OCI-LY7 (cell line): ENCODE measurements at regions not wholly inside any gene's neighbourhood (a gene's known extent, or its start where the extent isn't known, plus 50 kb on each side); places are given as distances from the start of the nearest gene placed in this dataset.

ENCODE experiments used
- BruUV-seq: library from RNA; stranded (reverse); fragments of 400-500 nt; replicated peaks from 2 replicates; lab custom pipeline; 2021; lab: Mats Ljungman, UMichigan
- CTCF ChIA-PET: fragments of 300-600 bp; sonication (Branson Sonifier 250); formaldehyde crosslinking; loops from one replicate; lab custom pipeline; 2022; ENCODE audit warnings: antibody characterized with exemption; ENCODE audit not compliant: unreplicated experiment; lab: Charles Lee
- POLR2A ChIA-PET: fragments of 300-600 bp; sonication (Branson Sonifier 250); formaldehyde crosslinking; loops from one replicate; lab custom pipeline; 2022; ENCODE audit warnings: antibody characterized with exemption; lab: Charles Lee
- DNase-seq: peaks from one replicate; pipeline ENCODE4 v3.0.0-alpha.2; 2015; ENCODE audit warnings: low spot score
- H2AFZ ChIP-seq: fragments of 200-600 bp; sonication (generic), shearing (Covaris generic); 2 replicates; pipeline ENCODE4 v1.6.1; 2014; ENCODE audit warnings: mild to moderate bottlenecking, antibody characterized with exemption, low read length, moderate library complexity
- H3K27ac ChIP-seq: fragments of 200-600 bp; sonication (generic); 2 replicates; pipeline ENCODE4 v1.5.1; 2014; ENCODE audit warnings: mixed run types, low read depth, mild to moderate bottlenecking, moderate library complexity, low read length, inconsistent platforms; ENCODE audit not compliant: poor library complexity, severe bottlenecking
- H3K36me3 ChIP-seq: fragments of 200-600 bp; sonication (generic); 2 replicates; pipeline ENCODE4 v1.6.1; 2014; ENCODE audit warnings: mild to moderate bottlenecking, antibody characterized with exemption, low read length, moderate library complexity, mixed read lengths; ENCODE audit not compliant: insufficient read depth
- H3K4me1 ChIP-seq: fragments of 200-600 bp; sonication (generic); 2 replicates; pipeline ENCODE4 v1.5.1; 2014; ENCODE audit warnings: mild to moderate bottlenecking, low read length; ENCODE audit not compliant: insufficient read depth, poor library complexity, severe bottlenecking
- H3K4me2 ChIP-seq: fragments of 200-600 bp; sonication (generic); 2 replicates; pipeline ENCODE4 v1.6.1; 2014; ENCODE audit warnings: mild to moderate bottlenecking, low read length
- H3K4me3 ChIP-seq: fragments of 200-600 bp; sonication (generic); 2 replicates; pipeline ENCODE4 v1.5.1; 2014; ENCODE audit warnings: mild to moderate bottlenecking, low read depth, low read length; ENCODE audit not compliant: poor library complexity, severe bottlenecking
- H3K79me2 ChIP-seq: fragments of 200-600 bp; sonication (generic); 2 replicates; pipeline ENCODE4 v1.6.1; 2016; ENCODE audit warnings: low read depth, mild to moderate bottlenecking, low read length, moderate library complexity, mixed read lengths; ENCODE audit not compliant: insufficient read depth
- H3K9me2 ChIP-seq: fragments of 200-600 bp; sonication (generic); 2 replicates; pipeline ENCODE4 v1.6.1; 2016; ENCODE audit warnings: mild to moderate bottlenecking, low read length, mixed read lengths; ENCODE audit not compliant: insufficient read depth
- H3K9me3 ChIP-seq: fragments of 200-600 bp; sonication (generic); 2 replicates; pipeline ENCODE4 v1.6.1; 2014; ENCODE audit warnings: mild to moderate bottlenecking, mixed run types, low read length, mixed read lengths
- H4K20me1 ChIP-seq: fragments of 200-600 bp; sonication (generic); 2 replicates; pipeline ENCODE4 v1.6.1; 2014; ENCODE audit warnings: mild to moderate bottlenecking, antibody characterized with exemption, low read length, moderate library complexity, mixed read lengths; ENCODE audit not compliant: insufficient read depth
- CTCF ChIP-seq: fragments of 200-600 bp; sonication (generic); conservative IDR thresholded peaks from 2 replicates; pipeline ENCODE4 v1.5.1; 2014; ENCODE audit warnings: mild to moderate bottlenecking, antibody characterized with exemption, low read length, moderate library complexity, mixed read lengths
- EZH2phosphoT487 ChIP-seq: fragments of 200-600 bp; sonication (generic); IDR thresholded peaks from 2 replicates; pipeline ENCODE4 v1.6.1; 2018; ENCODE audit warnings: low read depth, borderline replicate concordance, mild to moderate bottlenecking, mixed run types, antibody characterized with exemption, low read length, moderate library complexity, mixed read lengths
- intact Hi-C: fragments of 100-400 bp; cut with micrococcal nuclease; formaldehyde crosslinking; loops from one replicate; pipeline ENCODE4 v1.10.0; 2022; ENCODE audit not compliant: unreplicated experiment

GRCh38 chr1:101394041-101394440, 157.2 kb downstream of the S1PR1 start:
- intact Hi-C loops: no loop called here
- Histone ChIP-seq H3K4me1 (peaks cover 6% of the 10 kb centered on the region), H3K9me2 (no peaks in the 10 kb centered on the region), H4K20me1 (no peaks in the 10 kb centered on the region), H3K4me2 (no peak overlapping the region), H3K4me3 (no peak overlapping the region), H3K9me3 (no peaks in the 10 kb centered on the region), H3K79me2 (no peaks in the 10 kb centered on the region), H3K36me3 (no peaks in the 10 kb centered on the region), H2AFZ (no peak overlapping the region), H3K27ac (no peak overlapping the region)
- CTCF ChIA-PET: no interaction called here
- no peak for DNase-seq
- no TSS peak for BruUV-seq
- TF ChIP-seq EZH2phosphoT487 (no peak), CTCF (no peak)
- POLR2A ChIA-PET: no interaction called here

GRCh38 chr1:101399222-101399621, 162.4 kb downstream of the S1PR1 start:
- no peaks in the 10 kb centered on the region for H3K9me3 ChIP-seq
- H2AFZ ChIP-seq: no peak overlapping the region
- no peak for DNase-seq
- no peaks in the 10 kb centered on the region for H3K36me3 ChIP-seq
- H3K4me3 ChIP-seq: no peak overlapping the region
- no peaks in the 10 kb centered on the region for H4K20me1 ChIP-seq
- no peak overlapping the region for H3K27ac ChIP-seq
- H3K9me2 ChIP-seq: no peaks in the 10 kb centered on the region
- H3K4me1 ChIP-seq: no peaks in the 10 kb centered on the region
- TF ChIP-seq EZH2phosphoT487: no peak
- BruUV-seq: no TSS peak
- no peaks in the 10 kb centered on the region for H3K79me2 ChIP-seq
- ChIA-PET POLR2A (interaction anchor here (1.8 kb wide), 1 partner anchor 9 kb away, joined by 9 read pairs; no protein-coding TSS in a partner anchor), CTCF (no interaction called here)
- intact Hi-C loops: no loop called here
- H3K4me2 ChIP-seq: no peak overlapping the region

GRCh38 chr1:101406271-101406670, 169.5 kb downstream of the S1PR1 start:
- no peak overlapping the region for H3K27ac ChIP-seq

More at GRCh38 chr1:101406271-101406670, 169.5 kb downstream of the S1PR1 start:
- intact Hi-C loops: loop anchor here (2.0 to 5.0 kb wide), 2 partner anchors 49 to 157 kb away; no protein-coding TSS in a partner anchor
- Histone ChIP-seq H3K4me3 (no peak overlapping the region), H4K20me1 (no peaks in the 10 kb centered on the region; the same call in 1 of the 2 replicates), H3K79me2 (no peaks in the 10 kb centered on the region), H2AFZ (no peak overlapping the region), H3K4me2 (no peak overlapping the region), H3K36me3 (no peaks in the 10 kb centered on the region), H3K4me1 (peaks cover 55% of the 10 kb centered on the region), H3K9me2 (no peaks in the 10 kb centered on the region), H3K9me3 (no peaks in the 10 kb centered on the region)
- CTCF ChIA-PET: no interaction called here
- no peak; the same call in 1 of the 2 replicates for TF ChIP-seq CTCF
- no peak for TF ChIP-seq EZH2phosphoT487
- POLR2A ChIA-PET: interaction anchor here (0.6 to 2.7 kb wide), 4 partner anchors 14 to 49 kb away, joined by 4 to 13 read pairs (median 6); no protein-coding TSS in a partner anchor
- DNase-seq: no peak
- BruUV-seq: no TSS peak
